Stimulated activated naive B cell treated with anti-CD40 and anti-IgM and Interleukin-4, amounts not matched to agents 10 μg/mL and 1 μg/mL and 100 μg/mL, for 72 hours (primary cell): ENCODE measurements at regions not wholly inside any gene's neighbourhood (a gene's known extent, or its start where the extent isn't known, plus 50 kb on each side); places are given as distances from the start of the nearest gene placed in this dataset.
A peak's percentile ranks its signal among the peaks of the same experiment; 100 is the strongest.
"Not testable (repeated sequence)": the region's sequence is repeated elsewhere in the genome, so short reads cannot be mapped to it uniquely, and the experiment has no call there.

Source experiments
- ATAC-seq, 2 donors: fragments of 150-1000 bp; cut with Tn5 transposase; replicated peaks; 2 replicates each; pipeline ENCODE4 v1.10.0; 2021; ENCODE audit warnings: moderate library complexity in 1 of 2
- DNase-seq: peaks from one replicate; pipeline ENCODE4 v3.0.0; 2021
- H3K27ac Mint-ChIP-seq: one replicate; pipeline ENCODE4 v1.8.0; 2022; ENCODE audit warnings: mild to moderate bottlenecking, mixed read lengths
- H3K27me3 Mint-ChIP-seq, 2 donors: one replicate each; pipeline ENCODE4 v1.8.0; 2022; ENCODE audit warnings: mixed read lengths in 2 of 2
- H3K36me3 Mint-ChIP-seq, 2 donors: one replicate each; pipeline ENCODE4 v1.8.0; 2022; ENCODE audit warnings: mixed read lengths in 2 of 2, mild to moderate bottlenecking in 1 of 2
- H3K4me1 Mint-ChIP-seq, 2 donors: one replicate each; pipeline ENCODE4 v1.8.0; 2022; ENCODE audit warnings: mixed read lengths in 2 of 2, mild to moderate bottlenecking in 1 of 2
- H3K4me3 Mint-ChIP-seq, 2 donors: one replicate each; pipeline ENCODE4 v1.8.0; 2022; ENCODE audit warnings: mild to moderate bottlenecking in 2 of 2, mixed read lengths in 2 of 2, moderate library complexity in 1 of 2
- H3K9me3 Mint-ChIP-seq, 2 donors: one replicate each; pipeline ENCODE4 v1.8.0; 2022; ENCODE audit warnings: mixed read lengths in 2 of 2, mild to moderate bottlenecking in 1 of 2

- Mint-ChIP-seq H3K27ac (no peak overlapping the region), H3K36me3 (peaks cover 0 to 3% of the 10 kb centered on the region in 2 donors), H3K27me3 (peaks cover 19 to 22% of the 10 kb centered on the region in 2 donors)
These were observed 96.8 kb upstream of the WSCD1 start for GRCh38 chr17:5973410-5973809.

GRCh38 chr17:5975661-5976060, 94.5 kb upstream of the WSCD1 start:
- Mint-ChIP-seq H3K9me3 (peaks cover 9 to 13% of the 10 kb centered on the region in 2 donors), H3K36me3 (no peaks in the 10 kb centered on the region), H3K4me3 (no peak overlapping the region), H3K27me3 (peaks cover 15 to 19% of the 10 kb centered on the region in 2 donors), H3K4me1 (no peaks in the 10 kb centered on the region), H3K27ac (no peak overlapping the region)
- DNase-seq: no peak
- ATAC-seq: no peak

More at GRCh38 chr17:5973410-5973809, 96.8 kb upstream of the WSCD1 start:
- Mint-ChIP-seq H3K4me3 (no peak overlapping the region), H3K4me1 (no peaks in the 10 kb centered on the region), H3K9me3 (peaks cover 15 to 19% of the 10 kb centered on the region in 2 donors)
- DNase-seq: no peak
- no peak for ATAC-seq

GRCh38 chr17:5976251-5976650, 93.9 kb upstream of the WSCD1 start:
- H3K27me3 Mint-ChIP-seq: peaks cover 15 to 19% of the 10 kb centered on the region in 2 donors
- no peaks in the 10 kb centered on the region for H3K36me3 Mint-ChIP-seq
- H3K27ac Mint-ChIP-seq: no peak overlapping the region
- peaks cover 9 to 13% of the 10 kb centered on the region in 2 donors for H3K9me3 Mint-ChIP-seq
- no peaks in the 10 kb centered on the region for H3K4me1 Mint-ChIP-seq
- no peak for DNase-seq
- ATAC-seq: no peak
- no peak overlapping the region for H3K4me3 Mint-ChIP-seq

GRCh38 chr17:5978496-5978895, 91.7 kb upstream of the WSCD1 start:
- Mint-ChIP-seq H3K36me3 (no peaks in the 10 kb centered on the region), H3K27me3 (peaks cover 19 to 20% of the 10 kb centered on the region in 2 donors), H3K4me3 (no peak overlapping the region), H3K9me3 (peaks cover 6 to 7% of the 10 kb centered on the region in 2 donors), H3K27ac (no peak overlapping the region), H3K4me1 (no peaks in the 10 kb centered on the region)
- DNase-seq (no peak), ATAC-seq (no peak)

GRCh38 chr17:5980941-5981340, 89.2 kb upstream of the WSCD1 start:
- no peaks in the 10 kb centered on the region for H3K36me3 Mint-ChIP-seq
- no peak overlapping the region for H3K4me3 Mint-ChIP-seq
- H3K27ac Mint-ChIP-seq: no peak overlapping the region
- H3K27me3 Mint-ChIP-seq: peaks cover 17 to 19% of the 10 kb centered on the region in 2 donors
- peaks cover 0 to 1% of the 10 kb centered on the region in 2 donors for H3K9me3 Mint-ChIP-seq
- H3K4me1 Mint-ChIP-seq: no peaks in the 10 kb centered on the region
- no peak for DNase-seq
- ATAC-seq: no peak

GRCh38 chr17:5986644-5987043, 83.5 kb upstream of the WSCD1 start:
- Mint-ChIP-seq H3K4me3 (no peak overlapping the region), H3K4me1 (peaks cover 0 to 2% of the 10 kb centered on the region in 2 donors), H3K27ac (no peak overlapping the region), H3K27me3 (peaks cover 12 to 22% of the 10 kb centered on the region in 2 donors), H3K36me3 (no peaks in the 10 kb centered on the region), H3K9me3 (peaks cover 0 to 3% of the 10 kb centered on the region in 2 donors)
- DNase-seq (no peak), ATAC-seq (no peak)

- no peak for DNase-seq
- Mint-ChIP-seq H3K9me3 (peaks cover 0 to 3% of the 10 kb centered on the region in 2 donors), H3K27ac (no peak overlapping the region), H3K4me3 (no peak overlapping the region), H3K27me3 (peaks cover 38 to 44% of the 10 kb centered on the region in 2 donors), H3K36me3 (no peaks in the 10 kb centered on the region), H3K4me1 (no peaks in the 10 kb centered on the region)
- no peak for ATAC-seq
These were observed 69.8 kb upstream of the WSCD1 start for GRCh38 chr17:6000426-6000825.

GRCh38 chr17:6003221-6003620, 67.0 kb upstream of the WSCD1 start:
- H3K9me3 Mint-ChIP-seq, ATAC-seq, H3K4me1 Mint-ChIP-seq, H3K36me3 Mint-ChIP-seq, DNase-seq, H3K4me3 Mint-ChIP-seq, H3K27ac Mint-ChIP-seq: not testable (repeated sequence)
- peaks cover 26% of the 10 kb centered on the region in 2 donors for H3K27me3 Mint-ChIP-seq

GRCh38 chr17:6005939-6006338, 64.2 kb upstream of the WSCD1 start:
- Mint-ChIP-seq H3K36me3 (no peaks in the 10 kb centered on the region), H3K4me1 (no peaks in the 10 kb centered on the region), H3K9me3 (no peaks in the 10 kb centered on the region), H3K27ac (no peak overlapping the region), H3K4me3 (no peak overlapping the region), H3K27me3 (peaks cover 24 to 27% of the 10 kb centered on the region in 2 donors)
- ATAC-seq (no peak), DNase-seq (no peak)

GRCh38 chr17:6011206-6011605, 59.0 kb upstream of the WSCD1 start:
- ATAC-seq: no peak
- H3K27ac Mint-ChIP-seq: no peak overlapping the region
- no peak overlapping the region for H3K4me3 Mint-ChIP-seq

GRCh38 chr17:6018788-6019187, 51.4 kb upstream of the WSCD1 start:
- Mint-ChIP-seq H3K9me3 (no peaks in the 10 kb centered on the region), H3K4me1 (peaks cover 0 to 5% of the 10 kb centered on the region in 2 donors), H3K36me3 (no peaks in the 10 kb centered on the region), H3K27ac (no peak overlapping the region), H3K4me3 (no peak overlapping the region), H3K27me3 (peaks cover 25 to 28% of the 10 kb centered on the region in 2 donors)
- DNase-seq (no peak), ATAC-seq (no peak)

More at GRCh38 chr17:6011206-6011605, 59.0 kb upstream of the WSCD1 start:
- DNase-seq: no peak
- no peaks in the 10 kb centered on the region for H3K9me3 Mint-ChIP-seq
- no peaks in the 10 kb centered on the region for H3K36me3 Mint-ChIP-seq
- H3K4me1 Mint-ChIP-seq: no peaks in the 10 kb centered on the region
- H3K27me3 Mint-ChIP-seq: peaks cover 21 to 31% of the 10 kb centered on the region in 2 donors

- Mint-ChIP-seq H3K4me1 (peaks cover 0 to 6% of the 10 kb centered on the region in 2 donors), H3K9me3 (no peaks in the 10 kb centered on the region), H3K27ac (no peak overlapping the region), H3K36me3 (no peaks in the 10 kb centered on the region), H3K27me3 (peaks cover 23 to 26% of the 10 kb centered on the region in 2 donors), H3K4me3 (no peak overlapping the region)
- ATAC-seq (peak; percentile 77 to 79), DNase-seq (peak; percentile 8)
These were observed 50.2 kb upstream of the WSCD1 start for GRCh38 chr17:6019959-6020358.

GRCh38 chr17:6020376-6021010, 49.7 kb upstream of the WSCD1 start:
- Mint-ChIP-seq H3K4me1 (peaks cover 0 to 6% of the 10 kb centered on the region in 2 donors), H3K27me3 (peaks cover 26 to 29% of the 10 kb centered on the region in 2 donors), H3K4me3 (no peak overlapping the region), H3K36me3 (no peaks in the 10 kb centered on the region), H3K27ac (no peak overlapping the region), H3K9me3 (no peaks in the 10 kb centered on the region)
- ATAC-seq (peak; percentile 56 to 73), DNase-seq (no peak)
